HG03439 (cell line): ENCODE measurements at regions not wholly inside any gene's neighbourhood (a gene's known extent, or its start where the extent isn't known, plus 50 kb on each side); places are given as distances from the start of the nearest gene placed in this dataset.

Source experiments
- ATAC-seq: cut with Tn5 transposase; IDR thresholded peaks from one replicate; pipeline ENCODE4 v1.9.1; 2021; ENCODE audit warnings: mild to moderate bottlenecking, moderate library complexity; ENCODE audit not compliant: unreplicated experiment

GRCh38 chr11:109096266-109096665 lies 325.7 kb upstream of the C11orf87 start:
- no peak for ATAC-seq

GRCh38 chr11:109106151-109106906 lies 315.7 kb upstream of the C11orf87 start:
- no peak for ATAC-seq

DNA sequence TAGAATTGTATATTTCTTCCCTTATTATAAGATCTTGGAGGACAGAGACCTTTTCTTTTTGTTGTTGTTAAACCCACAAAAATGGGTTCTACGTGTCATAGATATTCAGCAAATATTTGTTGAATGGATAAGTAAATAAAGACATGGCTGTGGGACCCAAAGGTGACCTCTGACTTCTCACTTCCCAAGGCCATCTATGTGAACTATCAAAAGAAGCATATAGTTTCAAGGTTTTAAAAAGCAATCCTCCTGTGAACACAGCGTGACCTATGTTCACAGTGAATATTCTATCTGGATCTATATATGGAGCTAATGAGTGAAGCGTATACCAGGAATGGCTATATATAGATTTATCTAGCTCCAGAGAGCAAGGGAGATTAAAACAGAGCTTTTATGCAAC lies 312.8 kb upstream of the C11orf87 start:
- no peak for ATAC-seq

DNA sequence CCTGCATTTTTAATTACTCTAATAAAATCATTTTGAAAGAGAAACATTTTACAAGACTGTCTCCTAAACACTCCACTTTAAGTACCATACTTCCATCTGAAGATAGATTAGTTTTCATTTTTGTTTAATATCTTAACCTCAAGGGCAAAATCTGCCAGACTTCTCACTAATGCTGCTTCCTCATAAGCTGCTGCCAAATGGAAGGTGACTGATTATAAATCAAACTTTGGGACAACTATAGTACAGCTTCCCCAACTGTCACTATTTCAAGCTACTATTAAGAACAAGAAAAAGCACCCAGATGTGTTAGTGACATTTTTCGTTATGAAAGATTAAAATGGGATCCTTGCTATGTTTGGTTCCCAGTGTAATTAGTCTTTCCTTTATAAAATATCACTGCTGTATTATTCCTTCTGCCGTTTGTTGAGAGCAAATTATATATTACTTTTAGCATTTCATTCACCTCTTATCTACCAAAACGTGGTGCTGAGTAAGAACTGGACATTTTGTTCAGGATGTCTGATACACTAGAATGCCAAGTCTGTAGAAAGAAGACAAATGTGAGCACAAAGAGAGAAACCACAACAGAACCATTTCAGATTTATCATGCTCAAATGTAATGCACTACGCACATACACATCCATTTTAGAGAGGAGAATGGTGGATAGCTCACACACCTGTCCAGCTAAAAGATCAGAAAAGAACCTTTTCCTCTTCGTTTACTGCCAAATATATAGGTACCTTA lies 312.2 kb upstream of the C11orf87 start:
- no peak for ATAC-seq

GRCh38 chr11:109112261-109112660 lies 309.7 kb upstream of the C11orf87 start:
- no peak for ATAC-seq

GRCh38 chr11:109112821-109113280 lies 309.1 kb upstream of the C11orf87 start:
- no peak for ATAC-seq

- ATAC-seq = no peak
These were observed 301.6 kb upstream of the C11orf87 start for GRCh38 chr11:109120341-109120740.

DNA sequence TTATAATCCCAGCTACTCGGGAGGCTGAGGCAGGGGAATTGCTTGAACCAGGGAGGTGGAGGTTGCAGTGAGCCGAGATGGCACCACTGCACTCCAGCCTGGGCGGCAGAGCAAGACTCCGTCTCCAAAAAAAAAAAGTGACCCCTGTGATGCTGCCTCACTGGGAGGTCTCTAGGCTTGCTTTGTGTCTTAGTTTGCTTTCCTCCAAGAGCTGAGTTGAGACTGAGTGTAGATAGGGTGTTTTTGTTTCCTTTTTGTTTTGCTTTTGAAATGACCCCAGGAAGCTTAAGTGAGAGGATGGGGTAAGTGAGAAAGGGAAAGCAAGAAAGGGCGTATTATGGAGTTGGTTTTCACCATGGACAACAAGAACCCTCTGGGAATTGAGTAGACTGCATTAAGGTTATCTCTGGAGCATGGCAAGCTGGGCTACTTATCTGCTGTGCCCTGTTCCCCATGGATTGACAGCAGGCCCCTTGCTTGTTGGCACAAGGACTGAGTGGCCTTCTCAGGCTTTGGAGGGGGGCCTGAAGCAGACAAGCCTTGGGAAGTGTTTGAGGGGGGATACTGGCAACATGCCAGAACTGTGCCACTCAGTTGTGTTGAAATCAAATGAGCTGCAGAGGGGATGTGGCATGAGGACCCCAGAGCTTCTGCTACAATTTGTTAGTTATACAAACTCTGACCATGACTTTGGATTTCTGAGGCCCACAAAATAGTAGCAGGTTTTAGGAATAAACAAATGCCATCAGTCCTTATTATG lies 300.6 kb upstream of the C11orf87 start:
- no peak for ATAC-seq

GRCh38 chr11:109123816-109124787 lies 297.9 kb upstream of the C11orf87 start:
- no peak for ATAC-seq

DNA sequence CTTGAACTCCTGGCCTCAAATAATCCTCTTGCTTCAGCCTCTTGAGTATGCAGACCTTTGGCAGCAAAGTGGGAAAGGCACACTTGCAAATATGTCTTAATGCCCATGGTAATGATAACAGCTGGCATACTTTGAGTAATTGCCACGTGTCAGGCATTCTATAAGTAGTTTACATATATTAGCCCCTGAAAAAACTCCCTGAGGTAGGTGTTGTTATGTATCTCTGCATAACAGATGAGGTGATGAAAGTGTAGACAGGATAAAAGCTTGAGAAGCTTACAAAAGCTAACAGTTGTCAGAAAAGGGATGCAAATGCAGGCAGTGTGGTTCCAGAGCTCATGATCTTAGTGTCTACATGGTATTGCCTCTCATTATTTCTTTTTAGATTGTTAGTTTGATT lies 291.1 kb upstream of the C11orf87 start:
- ATAC-seq = no peak

GRCh38 chr11:109132539-109132938 lies 289.5 kb upstream of the C11orf87 start:
- ATAC-seq = no peak

GRCh38 chr11:109133159-109133558 lies 288.8 kb upstream of the C11orf87 start:
- no peak for ATAC-seq

- no peak for ATAC-seq
These were observed 286.4 kb upstream of the C11orf87 start for GRCh38 chr11:109135627-109136026.

- no peak for ATAC-seq
These were observed 283.8 kb upstream of the C11orf87 start for GRCh38 chr11:109138196-109138595.

GRCh38 chr11:109140426-109140825 lies 281.6 kb upstream of the C11orf87 start:
- no peak for ATAC-seq

DNA sequence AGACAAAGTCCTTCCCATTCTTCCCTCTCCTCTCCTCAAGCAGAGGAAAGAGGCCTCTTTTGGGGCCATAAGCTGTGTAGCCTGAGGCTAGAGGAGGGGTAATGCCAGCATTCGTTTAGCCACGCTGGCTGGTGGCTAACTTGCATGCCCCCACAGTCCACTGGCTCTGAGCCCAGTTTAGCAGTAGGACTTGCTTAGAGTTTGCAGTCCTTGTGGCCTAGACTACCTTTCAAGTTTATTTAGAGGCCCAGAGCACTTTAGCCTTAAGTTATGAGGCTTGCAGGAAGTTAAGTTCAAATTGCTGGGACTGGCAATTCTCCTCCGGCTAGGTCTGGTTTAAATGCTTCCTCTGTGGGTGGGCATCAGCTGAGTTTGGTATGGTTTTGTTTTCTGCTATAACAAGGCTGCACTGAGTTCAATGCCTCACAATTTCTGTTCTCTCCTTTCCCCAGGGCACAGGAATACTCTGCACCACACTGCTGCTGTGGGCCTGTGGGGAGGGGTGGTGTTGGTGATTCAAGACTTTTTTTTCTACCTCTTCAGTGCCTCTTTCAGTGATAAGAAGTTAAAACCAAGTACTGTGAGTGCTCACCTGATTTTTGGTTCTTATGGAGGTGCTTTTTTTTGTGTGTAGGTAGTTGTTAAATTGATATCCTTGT lies 281.0 kb upstream of the C11orf87 start:
- no peak for ATAC-seq

GRCh38 chr11:109145287-109145686 lies 276.7 kb upstream of the C11orf87 start:
- ATAC-seq = no peak

GRCh38 chr11:109147726-109148125 lies 274.3 kb upstream of the C11orf87 start:
- ATAC-seq = no peak

- no peak for ATAC-seq
These were observed 273.3 kb upstream of the C11orf87 start for GRCh38 chr11:109148669-109149068.

DNA sequence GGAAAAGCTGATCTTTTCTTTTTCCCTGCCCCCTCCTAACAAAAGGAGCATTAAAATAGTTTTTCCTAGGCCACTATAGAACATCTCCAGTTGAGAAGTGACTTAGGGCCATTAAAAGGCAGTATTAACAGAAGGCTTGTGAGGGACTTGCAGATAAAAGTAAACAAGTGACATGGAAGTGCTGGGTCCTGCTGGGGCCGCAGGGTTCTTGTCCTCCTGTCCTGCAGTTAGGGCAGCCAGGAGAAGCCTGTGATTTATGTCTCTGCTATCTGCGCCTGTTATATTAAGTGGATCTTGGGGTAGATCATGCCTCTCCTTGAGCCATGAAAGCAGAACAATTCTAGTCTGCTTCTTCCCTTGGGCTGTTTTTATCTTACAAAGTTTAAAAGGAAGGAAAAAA lies 271.4 kb upstream of the C11orf87 start:
- no peak for ATAC-seq
